ENCODE measurements at regions not wholly inside any gene's neighbourhood (a gene's known extent, or its start where the extent isn't known, plus 50 kb on each side); places are given as distances from the start of the nearest gene placed in this dataset.
"Not testable (repeated sequence)": the region's sequence is repeated elsewhere in the genome, so short reads cannot be mapped to it uniquely, and the experiment has no call there.

DNA sequence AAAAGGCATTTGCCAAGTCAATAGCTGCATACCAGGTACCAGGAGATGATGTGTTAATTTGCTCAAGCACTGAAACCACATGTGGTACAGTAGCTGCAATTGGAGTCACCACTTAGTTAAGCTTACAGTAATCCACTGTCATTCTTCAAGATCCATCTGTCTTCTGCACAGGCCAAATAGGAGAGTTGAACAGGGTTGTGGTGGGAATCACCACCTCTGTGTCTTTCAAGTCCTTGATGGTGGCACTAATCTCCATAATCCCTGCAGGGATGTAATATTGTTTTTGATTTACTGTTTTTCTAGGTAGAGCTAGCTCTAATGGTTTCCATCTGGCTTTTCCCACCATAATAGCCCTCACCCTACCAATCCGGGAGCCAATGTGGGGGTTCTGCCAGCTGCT lies 91.9 kb downstream of the FCRL5 start:
- no peak for FAIRE-seq

DNA sequence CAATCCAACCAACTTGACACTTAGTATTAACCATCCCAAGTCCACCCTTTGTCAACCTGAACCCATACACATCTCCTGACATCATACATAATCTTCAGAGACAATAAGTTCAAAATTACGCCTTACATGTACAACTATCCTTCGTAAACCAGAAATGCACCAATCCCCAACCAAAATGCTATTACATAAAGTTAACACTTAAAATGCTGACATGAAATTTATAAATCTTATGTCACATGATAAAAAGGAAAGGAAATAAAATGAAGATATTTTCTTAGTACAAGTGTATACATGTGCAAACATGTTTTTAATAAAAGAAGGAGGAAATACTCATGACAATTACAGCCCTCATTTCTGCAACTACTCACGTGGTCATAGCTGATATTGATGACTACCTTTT lies 95.0 kb downstream of the FCRL5 start:
- FAIRE-seq = no peak

DNA sequence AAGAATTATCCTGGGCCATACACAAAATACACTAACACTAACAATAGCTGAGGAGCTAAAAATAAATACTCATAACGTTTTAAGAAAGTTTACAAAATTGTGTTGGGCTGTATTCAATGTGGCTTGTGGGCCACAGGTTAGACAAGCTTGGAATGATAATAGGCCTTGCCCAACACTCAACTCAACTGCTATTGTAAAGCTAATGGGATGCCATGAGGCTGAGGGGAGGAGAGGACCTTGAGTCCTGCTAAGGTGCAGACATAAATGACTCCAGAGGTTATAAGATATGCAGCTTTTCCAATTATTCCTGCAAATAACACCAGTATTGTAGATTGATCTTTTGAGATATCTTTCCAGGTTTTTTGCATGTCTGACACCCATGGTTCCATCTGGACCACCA lies 97.0 kb downstream of the FCRL5 start:
- no peak for FAIRE-seq

DNA sequence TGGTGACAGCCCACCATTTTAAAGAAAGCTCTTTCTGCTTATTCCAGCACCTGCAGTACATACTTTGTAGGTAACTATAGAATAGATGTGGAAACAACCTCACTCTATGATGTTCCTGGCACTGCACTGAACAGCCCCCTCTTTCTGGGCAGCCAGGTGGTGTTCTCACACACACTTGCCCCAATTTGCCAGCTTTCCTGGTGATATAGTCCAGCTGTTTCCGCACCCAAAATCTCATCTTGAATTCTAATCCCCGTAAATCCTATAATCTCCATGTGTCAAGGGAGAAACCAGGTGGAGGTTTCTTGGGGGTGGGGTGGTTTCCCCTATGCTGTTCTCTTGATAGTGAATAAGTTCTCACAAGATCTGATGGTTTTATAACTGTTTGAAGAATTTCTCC lies 102.2 kb downstream of the FCRL5 start:
- FAIRE-seq = no peak

DNA sequence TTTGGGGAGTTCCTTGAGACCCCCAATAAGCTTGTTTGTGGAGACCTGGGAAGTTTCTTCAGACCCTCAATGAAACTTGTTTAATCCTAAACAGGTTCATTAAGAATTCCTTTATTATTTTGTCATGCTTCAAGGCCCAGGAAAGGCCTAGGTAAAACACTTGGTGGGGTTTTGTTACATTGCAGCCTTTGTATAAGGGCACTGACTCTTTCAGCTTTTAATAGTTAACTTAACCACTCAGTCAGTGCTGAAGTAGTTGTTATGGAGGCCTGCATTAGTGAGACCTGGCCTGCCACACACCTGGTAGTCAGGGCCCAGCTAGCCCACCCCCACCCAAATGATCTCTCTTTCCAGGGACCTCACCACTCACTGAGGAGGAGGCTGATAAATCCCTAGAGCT lies 103.7 kb downstream of the FCRL5 start:
- no peak for FAIRE-seq

DNA sequence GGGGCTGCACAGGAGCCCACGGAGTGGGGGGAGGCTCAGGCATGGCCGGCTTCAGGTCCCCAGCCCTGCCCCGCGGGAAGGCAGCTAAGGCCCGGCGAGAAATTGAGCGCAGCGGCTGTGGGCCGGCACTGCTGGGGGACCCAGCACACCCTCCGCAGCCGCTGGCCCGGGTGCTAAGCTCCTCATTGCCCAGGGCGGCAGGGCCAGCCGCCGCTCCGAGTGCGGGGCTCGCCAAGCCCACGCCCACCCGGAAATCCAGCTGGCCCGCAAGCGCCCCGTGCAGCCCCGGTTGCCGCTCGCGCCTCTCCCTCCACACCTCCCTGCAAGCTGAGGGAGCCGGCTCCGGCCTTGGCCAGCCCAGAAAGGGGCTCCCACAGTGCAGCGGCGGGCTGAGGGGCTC lies 106.0 kb downstream of the FCRL5 start:
- not testable (repeated sequence) for FAIRE-seq

DNA sequence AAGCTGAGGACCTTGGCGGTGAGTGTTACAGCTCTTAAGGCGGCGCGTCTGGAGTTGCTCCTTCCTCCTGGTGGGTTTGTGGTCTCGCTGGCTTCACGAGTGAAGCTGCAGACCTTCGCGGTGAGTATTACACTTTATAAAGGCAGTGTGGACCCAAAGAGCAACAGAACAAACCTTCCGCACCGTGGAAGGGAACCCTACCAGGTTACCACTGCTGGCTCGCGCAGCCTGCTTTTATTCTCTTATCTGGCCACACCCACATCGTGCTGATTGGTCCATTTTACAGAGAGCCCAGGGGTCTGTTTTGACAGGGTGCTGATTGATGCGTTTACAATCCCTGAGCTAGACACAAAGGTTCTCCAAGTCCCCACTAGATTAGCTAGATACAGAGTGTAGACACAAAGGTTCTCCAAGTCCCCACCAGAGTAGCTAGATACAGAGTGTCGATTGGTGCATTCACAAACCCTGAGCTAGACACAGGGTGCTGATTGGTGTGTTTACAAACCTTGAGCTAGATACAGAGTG lies 106.6 kb downstream of the FCRL5 start:
- FAIRE-seq = not testable (repeated sequence)

DNA sequence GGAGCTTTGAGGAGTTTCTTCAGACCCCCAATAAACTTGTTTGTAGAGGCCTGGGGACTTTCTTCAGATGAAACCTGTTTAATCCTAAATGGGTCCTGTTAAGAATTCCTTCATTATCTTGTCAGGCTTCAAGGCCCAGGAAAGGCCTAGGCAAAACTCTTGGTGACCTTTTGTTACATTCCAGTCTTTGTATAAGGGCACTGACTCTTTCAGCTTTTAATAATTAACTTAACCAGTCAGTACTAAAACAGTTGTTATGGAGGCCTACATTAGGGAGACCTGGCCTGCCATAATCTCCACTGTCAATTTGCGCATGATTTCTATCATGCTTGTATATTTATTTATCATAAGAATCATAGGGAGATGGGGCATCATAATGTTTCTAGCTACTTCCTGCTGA lies 110.2 kb downstream of the FCRL5 start:
- FAIRE-seq = no peak

DNA sequence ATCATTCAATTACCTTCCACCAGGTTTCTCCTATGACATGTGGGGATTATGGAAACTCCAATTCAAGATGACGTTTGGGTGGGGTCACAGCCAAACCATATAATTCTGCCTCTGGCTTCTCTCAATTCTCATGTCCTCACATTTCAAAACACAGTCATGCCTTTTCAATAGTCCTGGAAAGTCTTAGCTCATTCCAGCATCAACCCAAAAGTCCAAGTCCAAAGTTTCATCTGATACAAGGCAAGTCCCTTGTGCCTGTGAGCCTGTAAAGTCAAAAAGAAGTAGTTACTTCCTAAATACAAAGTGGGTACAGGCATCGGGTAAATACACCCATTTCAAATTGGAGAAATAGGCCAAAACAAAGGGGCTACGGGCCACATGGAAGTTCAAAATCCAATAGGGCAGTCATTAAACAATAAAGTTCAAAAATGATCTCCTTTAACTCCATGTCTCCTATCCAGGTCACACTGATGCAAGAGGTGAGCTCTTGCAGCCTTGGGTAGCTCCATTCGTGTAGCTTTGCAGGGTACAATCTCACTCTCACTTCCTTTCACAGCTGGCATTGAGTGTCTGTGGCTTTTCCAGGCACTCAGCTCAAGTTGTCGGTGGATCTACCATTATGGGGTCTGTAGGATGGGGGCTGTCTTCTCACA lies 112.9 kb downstream of the FCRL5 start:
- no peak for FAIRE-seq

DNA sequence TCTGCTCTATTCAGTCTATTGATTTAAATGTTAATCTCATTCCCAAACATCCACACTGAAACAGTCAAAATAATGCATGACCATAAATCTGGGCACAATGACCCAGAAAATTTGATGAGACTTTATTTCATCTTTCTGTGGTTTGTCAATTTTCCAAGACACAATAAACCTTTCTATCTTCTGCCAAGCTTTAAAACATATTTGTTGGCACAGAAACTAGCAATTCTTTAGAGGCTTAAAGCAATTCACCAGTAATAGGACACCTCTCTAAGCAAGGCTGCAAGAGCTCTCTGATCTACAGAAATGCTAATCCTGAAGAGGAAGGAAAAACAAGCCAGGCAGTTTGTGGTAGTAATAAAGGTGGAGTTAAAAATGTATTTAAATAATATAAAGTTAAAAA lies 113.7 kb downstream of the FCRL5 start:
- peak; percentile 74 for FAIRE-seq

DNA sequence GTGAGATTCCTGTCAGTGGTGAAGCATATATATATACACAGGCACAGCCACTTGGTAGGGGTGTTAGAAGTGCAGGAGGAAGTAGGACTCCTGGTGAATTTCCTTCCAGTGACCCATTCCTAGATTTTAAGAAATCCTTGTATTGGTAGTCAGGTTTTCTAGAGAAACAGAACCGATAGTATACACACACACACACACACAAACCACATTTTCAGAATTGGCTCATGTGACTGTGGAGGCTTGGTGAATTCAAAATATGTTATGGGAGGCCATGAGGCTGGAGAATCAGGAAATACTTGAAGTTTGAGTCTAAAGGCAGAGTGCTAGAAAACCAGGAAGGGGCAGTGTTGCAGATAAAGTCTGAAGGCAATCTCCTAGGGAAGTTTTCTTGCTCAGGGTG lies 114.2 kb downstream of the FCRL5 start:
- FAIRE-seq = no peak

DNA sequence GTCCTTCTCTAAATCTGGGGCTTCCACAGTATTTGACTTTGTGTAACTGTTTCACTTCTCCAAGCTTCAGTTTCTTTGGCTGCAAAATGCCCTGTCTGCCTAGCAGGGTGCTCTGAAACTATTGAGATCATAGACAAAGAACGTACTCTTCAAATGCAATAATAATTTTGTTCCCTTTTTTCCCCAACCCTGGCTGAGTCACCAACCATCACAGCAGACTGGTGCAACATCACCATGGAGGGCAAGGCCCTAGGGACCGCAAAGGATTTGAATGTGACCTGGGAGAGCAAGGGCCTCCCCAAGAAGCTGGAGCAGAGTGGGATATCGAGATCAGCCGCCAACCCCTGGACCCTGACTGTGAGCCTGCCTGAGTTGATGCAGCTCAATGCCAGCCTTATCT lies 115.0 kb downstream of the FCRL5 start:
- FAIRE-seq = no peak

DNA sequence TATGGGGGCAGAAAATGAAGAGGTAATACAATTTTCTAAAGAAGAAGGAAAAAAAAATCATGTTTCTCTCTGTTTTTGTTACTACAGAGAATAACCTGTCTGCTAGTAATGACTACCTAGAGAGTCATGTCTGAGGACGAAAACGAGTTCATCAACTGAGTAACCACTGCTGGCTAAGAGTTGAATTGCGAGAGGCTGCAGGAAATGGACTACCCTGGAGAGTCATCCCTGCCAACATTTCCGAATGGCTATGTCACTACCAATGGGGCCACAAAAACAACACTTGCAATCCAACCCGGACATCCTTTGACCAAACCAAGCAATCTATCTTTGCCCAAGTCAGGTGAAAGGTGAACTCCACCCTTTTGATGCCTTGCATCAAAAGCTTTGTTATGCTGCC lies 120.6 kb downstream of the FCRL5 start:
- no peak for FAIRE-seq

DNA sequence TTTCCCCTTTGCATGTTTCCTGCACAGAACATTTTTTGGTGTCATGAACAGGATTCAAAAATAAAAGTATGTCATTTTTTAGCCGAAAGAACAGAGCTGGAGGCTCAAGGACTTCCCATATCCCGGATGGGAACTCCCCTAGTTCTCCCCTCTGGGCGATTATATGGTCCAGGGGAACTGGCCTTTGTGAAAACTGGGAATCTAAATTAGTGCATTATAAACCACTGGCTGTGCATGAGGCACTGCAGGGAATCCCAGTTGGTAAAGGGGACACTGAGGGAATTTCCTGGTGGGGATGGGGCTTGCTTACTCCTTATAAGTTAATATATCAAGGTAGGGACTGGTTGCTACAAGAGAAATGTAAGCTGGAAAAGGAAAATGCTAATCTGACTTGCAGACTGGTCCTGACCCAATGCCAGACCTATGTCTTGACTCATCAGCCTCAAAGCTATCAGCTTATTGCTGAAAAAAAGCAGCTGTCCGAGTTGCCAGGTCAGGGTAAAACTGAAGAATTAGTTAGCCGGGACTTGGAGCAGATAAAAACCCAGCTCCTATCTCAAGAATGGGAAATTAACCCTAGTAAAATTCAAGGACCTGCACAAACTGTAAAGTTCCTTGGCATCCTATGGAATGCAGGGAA lies 122.6 kb downstream of the FCRL5 start:
- no peak for FAIRE-seq

DNA sequence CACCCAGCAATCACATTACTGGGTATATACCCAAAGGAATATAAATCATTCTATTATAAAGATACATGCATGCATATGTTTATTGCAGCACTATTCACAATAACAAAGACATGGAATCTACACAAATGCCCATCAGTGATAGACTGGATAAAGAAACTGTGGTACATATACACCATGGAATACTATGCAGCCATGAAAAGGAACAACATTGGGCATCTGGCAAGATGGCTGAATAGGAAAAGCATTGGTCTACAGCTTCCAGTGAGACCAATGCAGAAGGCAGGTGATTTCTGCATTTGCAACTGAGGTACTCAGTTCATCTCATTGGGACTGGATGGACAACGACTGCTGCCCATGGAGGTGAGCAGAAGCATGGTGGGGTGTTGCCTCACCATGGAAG lies 128.6 kb downstream of the FCRL5 start:
- FAIRE-seq = not testable (repeated sequence)

DNA sequence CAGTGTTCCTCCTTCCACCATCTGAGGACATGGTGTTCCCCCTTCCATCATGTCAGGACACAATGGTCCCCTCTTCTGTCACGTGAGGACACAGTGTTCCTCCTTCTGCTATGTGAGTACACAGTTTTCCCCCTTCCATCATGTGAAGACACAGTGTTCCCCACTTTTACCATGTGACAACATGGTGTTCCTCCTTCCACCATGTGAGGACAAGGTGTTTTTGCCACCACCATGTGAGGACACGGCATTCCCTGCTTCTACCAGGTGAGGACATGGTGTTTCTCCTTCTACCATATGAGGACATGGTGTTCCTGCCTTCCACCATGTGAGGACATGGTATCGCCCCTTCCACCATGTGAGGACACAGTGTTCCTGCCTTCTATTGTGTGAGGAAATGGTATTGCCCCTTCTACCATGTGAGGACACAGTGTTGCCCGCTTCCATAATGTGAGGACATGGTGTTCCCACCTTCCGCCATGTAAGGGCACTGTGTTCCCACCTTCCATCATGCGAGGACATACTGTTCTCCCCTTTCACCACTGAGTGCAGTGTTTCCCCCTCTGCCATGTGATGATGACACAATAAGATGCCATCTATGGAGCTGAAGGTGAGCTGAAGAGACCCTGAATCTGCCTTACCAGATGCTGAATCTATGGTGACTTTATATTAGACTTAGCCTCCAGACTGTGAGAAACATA lies 132.3 kb downstream of the FCRL5 start:
- no peak for FAIRE-seq

DNA sequence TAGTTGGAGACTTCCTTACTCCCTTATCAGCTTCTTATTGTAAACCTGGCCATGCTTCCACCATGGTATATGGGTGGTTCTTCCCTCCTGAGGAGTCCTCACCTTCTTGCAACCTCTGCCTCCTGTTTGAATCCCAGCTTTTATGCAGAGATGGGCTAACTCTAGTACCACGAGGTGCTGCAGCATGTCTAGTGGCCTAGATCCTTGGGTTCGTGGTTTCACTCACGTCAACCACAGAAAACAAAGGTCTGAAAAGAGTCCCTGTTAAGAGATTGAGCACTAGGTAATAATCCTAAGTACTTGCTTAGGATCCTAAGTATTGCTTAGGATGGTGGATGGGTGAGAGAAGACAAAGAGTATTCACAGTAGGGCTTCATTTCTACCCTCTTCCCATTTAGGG lies 133.7 kb downstream of the FCRL5 start:
- no peak for FAIRE-seq

DNA sequence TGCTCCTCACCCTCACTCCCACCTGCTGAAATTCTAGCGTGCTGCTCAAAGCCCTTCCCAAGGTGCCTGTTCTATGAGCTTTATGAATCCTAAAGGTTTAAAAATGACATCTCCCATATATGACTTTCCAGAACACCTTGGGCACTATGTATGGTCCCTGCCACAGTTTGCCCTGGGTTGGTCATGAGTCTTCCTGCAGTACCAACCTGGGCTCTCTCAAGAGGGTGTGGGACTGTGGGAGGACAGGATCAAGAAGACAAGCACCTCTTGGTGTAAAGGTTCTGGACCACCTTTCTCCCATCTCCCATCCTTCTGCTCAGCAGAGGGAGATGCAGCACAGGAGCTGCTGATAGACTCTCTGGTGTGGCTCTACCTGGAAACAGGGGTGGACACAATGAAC lies 134.1 kb downstream of the FCRL5 start:
- FAIRE-seq = no peak

DNA sequence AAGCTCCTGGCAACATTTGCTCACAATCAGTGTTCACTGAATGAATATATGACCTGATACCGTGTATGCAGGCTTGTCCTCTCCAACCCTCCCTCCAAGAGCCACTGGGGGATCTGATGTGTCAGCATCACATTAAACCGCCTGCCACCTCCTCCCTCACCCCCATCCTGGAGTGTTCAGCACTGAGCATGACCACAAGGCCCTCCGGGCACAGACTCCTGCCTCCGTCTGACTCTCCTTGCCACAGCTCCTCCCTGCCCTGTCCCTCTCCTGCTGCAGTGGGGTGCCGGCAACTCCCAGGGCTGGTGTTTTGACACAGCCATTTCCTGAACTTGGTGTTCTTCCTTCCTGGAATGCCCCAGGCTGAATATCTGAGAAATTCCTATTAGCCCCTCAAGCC lies 136.7 kb downstream of the FCRL5 start:
- FAIRE-seq = no peak

DNA sequence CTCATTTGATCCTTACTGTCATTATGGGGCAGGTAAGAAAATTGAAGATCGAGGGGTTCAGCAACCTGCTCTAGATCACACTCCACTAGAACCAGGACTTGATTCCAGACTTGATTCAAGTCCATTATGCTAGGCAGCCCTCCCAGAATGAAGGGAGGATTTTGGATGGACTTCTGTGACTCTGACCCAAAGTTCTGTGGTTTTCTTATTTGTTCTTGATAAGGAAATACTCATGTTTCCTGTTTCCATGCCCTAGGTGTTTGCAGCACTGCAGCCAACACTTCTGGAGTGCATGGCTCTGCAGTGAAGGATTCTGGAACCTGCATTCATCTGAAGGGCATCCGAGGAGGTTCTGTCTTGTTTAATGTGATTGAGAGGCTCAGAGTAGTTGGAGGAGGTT lies 140.0 kb downstream of the FCRL5 start:
- no peak for FAIRE-seq

DNA sequence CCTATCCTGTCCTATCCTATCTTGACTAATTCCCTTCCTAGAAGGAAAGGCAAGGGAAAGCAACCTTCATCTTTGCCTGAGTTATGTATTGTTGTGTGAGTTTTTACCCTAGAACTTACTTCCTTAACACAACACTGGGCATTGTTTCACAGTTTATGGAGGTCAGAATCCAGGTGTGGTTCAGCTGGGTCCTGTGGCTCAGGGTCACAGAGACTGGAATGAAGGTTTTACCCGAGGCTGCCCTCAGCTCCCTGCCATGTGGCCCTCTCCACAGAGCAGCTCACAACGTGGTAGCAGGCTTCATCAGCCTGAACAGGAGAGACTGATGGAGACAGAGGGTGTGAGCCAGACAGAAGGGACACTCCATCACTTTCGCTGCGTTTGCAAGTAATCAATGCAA lies 140.5 kb downstream of the FCRL5 start:
- FAIRE-seq = no peak

DNA sequence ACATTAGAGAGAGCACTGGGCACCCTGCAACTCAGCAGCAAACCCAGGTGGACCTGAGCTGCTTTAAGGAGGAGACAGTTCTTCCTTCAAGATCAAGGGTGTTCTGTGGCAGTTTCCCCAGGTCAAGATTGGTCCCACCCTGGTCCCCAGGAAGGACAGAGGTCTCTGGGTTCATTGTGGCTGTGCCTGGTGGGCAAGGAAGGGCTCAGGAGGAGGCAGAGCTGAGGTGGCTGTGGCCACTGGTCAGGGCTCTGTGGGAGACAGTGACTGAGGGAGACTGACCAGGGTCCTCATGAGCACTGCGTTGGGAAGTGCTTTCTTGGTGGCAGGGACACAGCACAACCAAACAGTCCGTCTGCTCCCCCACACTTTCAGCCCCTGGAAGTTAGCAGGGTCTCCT lies 141.3 kb downstream of the FCRL5 start:
- FAIRE-seq = no peak

DNA sequence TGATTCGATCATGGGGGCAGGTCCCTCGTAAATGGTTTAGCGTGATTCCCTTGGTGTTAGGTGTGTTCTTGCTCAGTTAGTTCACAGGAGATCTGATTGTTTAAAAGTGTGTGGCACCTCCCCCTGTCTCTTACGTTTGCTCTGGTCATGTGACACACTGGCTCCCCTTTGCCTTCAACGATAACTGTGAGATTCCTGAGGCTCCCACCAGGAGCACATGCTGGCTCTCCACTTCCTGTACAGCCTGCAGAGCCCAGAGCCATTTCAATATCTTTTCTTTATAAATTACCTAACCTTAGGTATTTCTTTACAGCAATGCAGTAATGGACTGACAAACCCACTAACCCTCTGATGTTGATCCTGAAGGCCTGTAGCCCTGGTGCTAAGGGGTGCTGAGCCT lies 141.9 kb downstream of the FCRL5 start:
- FAIRE-seq = no peak

DNA sequence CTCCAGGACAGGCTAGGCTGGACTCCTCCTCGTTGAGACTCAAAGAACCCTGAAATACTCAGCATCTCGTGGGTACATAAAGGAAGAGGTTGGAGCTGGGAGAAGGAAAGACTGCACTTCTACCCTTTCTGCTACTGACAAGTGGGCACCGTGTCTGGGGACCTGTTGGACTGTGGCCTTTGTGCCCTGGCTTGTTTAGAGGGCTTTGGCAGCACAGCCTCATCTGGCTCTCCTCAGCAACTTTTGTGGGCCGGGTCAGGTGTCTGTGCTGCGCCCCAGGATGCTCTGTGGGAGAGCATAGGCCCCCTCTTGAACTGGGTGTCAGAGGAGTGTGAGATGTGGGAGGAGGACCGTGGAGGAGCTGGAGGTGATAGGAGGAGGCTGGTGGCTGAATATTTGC lies 142.4 kb downstream of the FCRL5 start:
- FAIRE-seq = no peak
